ENCODE measurements at regions not wholly inside any gene's neighbourhood (a gene's known extent, or its start where the extent isn't known, plus 50 kb on each side); places are given as distances from the start of the nearest gene placed in this dataset.

DNA sequence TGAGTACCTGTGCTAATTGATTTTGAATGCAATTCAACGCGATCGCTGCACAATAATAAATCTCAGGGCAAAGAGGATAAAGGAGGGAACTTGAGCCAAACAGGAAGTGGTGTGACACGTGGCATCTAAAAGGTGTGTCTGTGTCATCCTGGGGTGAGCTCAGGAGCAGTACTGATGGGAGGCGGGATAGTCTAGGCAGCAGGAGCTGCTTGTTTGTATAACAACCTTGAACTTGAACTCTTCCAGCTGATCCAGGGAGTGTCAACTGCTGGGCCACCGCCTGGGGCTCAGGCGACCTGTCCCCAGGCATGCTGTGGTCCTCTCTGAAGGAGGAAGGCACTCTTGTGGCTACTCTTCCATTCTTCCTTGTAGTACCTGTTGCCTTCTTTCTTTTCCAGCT lies 61.2 kb downstream of the BOD1L2 start:
- TF ChIP-seq, protein P1, sequence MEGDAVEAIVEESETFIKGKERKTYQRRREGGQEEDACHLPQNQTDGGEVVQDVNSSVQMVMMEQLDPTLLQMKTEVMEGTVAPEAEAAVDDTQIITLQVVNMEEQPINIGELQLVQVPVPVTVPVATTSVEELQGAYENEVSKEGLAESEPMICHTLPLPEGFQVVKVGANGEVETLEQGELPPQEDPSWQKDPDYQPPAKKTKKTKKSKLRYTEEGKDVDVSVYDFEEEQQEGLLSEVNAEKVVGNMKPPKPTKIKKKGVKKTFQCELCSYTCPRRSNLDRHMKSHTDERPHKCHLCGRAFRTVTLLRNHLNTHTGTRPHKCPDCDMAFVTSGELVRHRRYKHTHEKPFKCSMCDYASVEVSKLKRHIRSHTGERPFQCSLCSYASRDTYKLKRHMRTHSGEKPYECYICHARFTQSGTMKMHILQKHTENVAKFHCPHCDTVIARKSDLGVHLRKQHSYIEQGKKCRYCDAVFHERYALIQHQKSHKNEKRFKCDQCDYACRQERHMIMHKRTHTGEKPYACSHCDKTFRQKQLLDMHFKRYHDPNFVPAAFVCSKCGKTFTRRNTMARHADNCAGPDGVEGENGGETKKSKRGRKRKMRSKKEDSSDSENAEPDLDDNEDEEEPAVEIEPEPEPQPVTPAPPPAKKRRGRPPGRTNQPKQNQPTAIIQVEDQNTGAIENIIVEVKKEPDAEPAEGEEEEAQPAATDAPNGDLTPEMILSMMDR (conservative IDR thresholded peaks at IDR 0.05; ENCODE audit: low read depth, low read length): no peak
- TF ChIP-seq EZH2 (IDR thresholded peaks at IDR 0.05; ENCODE audit: low read length, unreplicated experiment) (no peak), EZH2phosphoT487 (IDR thresholded peaks at IDR 0.05; ENCODE audit: borderline replicate concordance, low read length) (no peak)
- no peak overlapping the region for H2AFZ ChIP-seq (ENCODE audit: low read length)
- no peak for DNase-seq

DNA sequence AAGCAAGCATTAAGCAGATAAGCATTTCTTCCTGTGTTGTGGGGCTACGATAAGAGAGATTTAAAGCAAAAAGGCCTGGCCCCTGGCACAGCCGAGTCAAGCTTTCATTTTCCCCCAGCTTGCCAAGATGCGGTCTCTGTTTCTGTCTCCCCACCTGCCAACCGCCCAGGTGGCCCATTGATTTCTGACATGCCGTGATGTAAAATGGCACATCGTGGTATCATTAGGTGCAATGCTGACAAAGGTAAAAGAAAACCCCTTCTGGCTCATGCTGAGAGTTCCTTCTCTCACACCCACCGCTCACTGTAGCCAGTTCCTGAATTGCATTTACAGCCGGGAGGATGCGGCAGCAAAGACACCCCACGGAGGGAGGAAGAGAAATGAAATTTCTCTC lies 62.8 kb downstream of the BOD1L2 start:
- no peak overlapping the region for H3K9ac ChIP-seq (ENCODE audit: low read length)
- no peak overlapping the region for H3K27ac ChIP-seq (ENCODE audit: low read length)
- peak overlapping the region; percentile 76; the same call in 1 of the 2 replicates for H3K4me2 ChIP-seq (ENCODE audit: low read length)
- peaks cover 7% of the 10 kb centered on the region; the same call in 1 of the 2 replicates for H3K27me3 ChIP-seq (ENCODE audit: low read length)
- H3K36me3 ChIP-seq (ENCODE audit: low read depth, low read length): no peaks in the 10 kb centered on the region
- H2AFZ ChIP-seq (ENCODE audit: low read length): peak overlapping the region; percentile 26; the same call in 1 of the 2 replicates
- peaks cover 20% of the 10 kb centered on the region for H3K4me1 ChIP-seq (ENCODE audit: insufficient read depth, low read length)
- no peaks in the 10 kb centered on the region for H3F3A ChIP-seq (ENCODE audit: low read length, unreplicated experiment)
- no TSS peak for BruUV-seq (replicated peaks)
- POLR2A ChIA-PET (ENCODE audit: unreplicated experiment): no interaction called here
- TF ChIP-seq EZH2 (IDR thresholded peaks at IDR 0.05; ENCODE audit: low read length, unreplicated experiment) (no peak), EZH2phosphoT487 (IDR thresholded peaks at IDR 0.05; ENCODE audit: borderline replicate concordance, low read length) (no peak)
- TF ChIP-seq, protein P1 (conservative IDR thresholded peaks at IDR 0.05; ENCODE audit: low read depth, low read length): no peak
- CTCF ChIA-PET: no interaction called here
- intact Hi-C loops (cut with micrococcal nuclease): no loop called here
- H3K79me2 ChIP-seq (ENCODE audit: low read length): no peaks in the 10 kb centered on the region
- no peak overlapping the region for H3K4me3 ChIP-seq (ENCODE audit: low read length)
- no peaks in the 10 kb centered on the region for H3K9me3 ChIP-seq (ENCODE audit: low read length)
- no peak for DNase-seq
- no peaks in the 10 kb centered on the region for H3K9me2 ChIP-seq (replicated peaks; ENCODE audit: low read length)
- H4K20me1 ChIP-seq (ENCODE audit: low read length): no peaks in the 10 kb centered on the region
- ATAC-seq: no peak

More for the DNA sequence above, 61.2 kb downstream of the BOD1L2 start:
- H4K20me1 ChIP-seq (ENCODE audit: low read length): no peaks in the 10 kb centered on the region
- H3K4me3 ChIP-seq (ENCODE audit: low read length): no peak overlapping the region
- H3K4me1 ChIP-seq (ENCODE audit: insufficient read depth, low read length): peaks cover 20% of the 10 kb centered on the region
- no peaks in the 10 kb centered on the region for H3F3A ChIP-seq (ENCODE audit: low read length, unreplicated experiment)
- no peak overlapping the region for H3K9ac ChIP-seq (ENCODE audit: low read length)
- H3K4me2 ChIP-seq (ENCODE audit: low read length): no peak overlapping the region
- intact Hi-C loops (cut with micrococcal nuclease): no loop called here
- H3K36me3 ChIP-seq (ENCODE audit: low read depth, low read length): no peaks in the 10 kb centered on the region
- ChIA-PET CTCF (no interaction called here), POLR2A (ENCODE audit: unreplicated experiment) (no interaction called here)
- H3K27ac ChIP-seq (ENCODE audit: low read length): no peak overlapping the region
- H3K27me3 ChIP-seq (ENCODE audit: low read length): peaks cover 13% of the 10 kb centered on the region; the same call in 1 of the 2 replicates
- H3K9me2 ChIP-seq (replicated peaks; ENCODE audit: low read length): no peaks in the 10 kb centered on the region
- no peaks in the 10 kb centered on the region for H3K9me3 ChIP-seq (ENCODE audit: low read length)
- ATAC-seq: no peak
- no TSS peak for BruUV-seq (replicated peaks)
- H3K79me2 ChIP-seq (ENCODE audit: low read length): no peaks in the 10 kb centered on the region

DNA sequence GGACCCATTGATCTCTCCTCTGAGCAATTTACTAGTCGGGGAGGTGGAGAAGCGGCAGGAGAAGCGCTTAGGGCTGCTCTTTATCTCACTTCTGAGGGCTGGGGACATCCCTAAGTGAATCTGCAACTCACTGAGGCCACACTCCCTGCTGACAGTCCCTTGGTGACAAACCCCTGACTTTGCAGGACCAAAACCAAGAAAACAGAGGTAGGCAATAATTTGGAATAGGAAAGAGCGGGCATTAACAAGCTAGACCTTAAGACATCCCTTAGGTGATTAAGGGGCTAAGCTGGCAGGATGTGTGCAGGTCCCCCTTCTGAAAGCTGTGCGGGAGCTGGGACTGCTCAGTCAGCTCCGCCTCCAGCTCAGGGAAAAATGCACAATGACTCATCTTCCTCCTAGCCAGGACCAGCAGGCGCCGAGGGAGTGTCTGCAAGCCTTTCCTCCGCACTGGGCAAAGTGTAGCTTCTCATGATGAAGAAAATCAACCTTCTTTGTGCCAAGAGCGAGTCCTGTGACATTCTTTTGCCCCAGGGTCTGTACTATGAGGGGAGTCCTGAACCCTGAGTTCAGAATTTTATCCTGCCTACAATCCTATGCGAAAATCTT lies 63.3 kb downstream of the BOD1L2 start:
- BruUV-seq (replicated peaks): no TSS peak
- H3K27ac ChIP-seq (ENCODE audit: low read length): peak overlapping the region; percentile 67
- ChIA-PET POLR2A (ENCODE audit: unreplicated experiment) (interaction anchor here (0.6 kb wide), 1 partner anchor 287 kb away, joined by 3 read pairs; no protein-coding TSS in a partner anchor), CTCF (no interaction called here)
- peaks cover 20% of the 10 kb centered on the region for H3K4me1 ChIP-seq (ENCODE audit: insufficient read depth, low read length)
- peaks cover 5% of the 10 kb centered on the region; the same call in 1 of the 2 replicates for H3K27me3 ChIP-seq (ENCODE audit: low read length)
- H3K4me3 ChIP-seq (ENCODE audit: low read length): peak overlapping the region; percentile 34; the same call in 1 of the 2 replicates
- no peaks in the 10 kb centered on the region for H3F3A ChIP-seq (ENCODE audit: low read length, unreplicated experiment)
- TF ChIP-seq, protein P1 (conservative IDR thresholded peaks at IDR 0.05; ENCODE audit: low read depth, low read length): no peak
- TF ChIP-seq EZH2 (IDR thresholded peaks at IDR 0.05; ENCODE audit: low read length, unreplicated experiment) (no peak), EZH2phosphoT487 (IDR thresholded peaks at IDR 0.05; ENCODE audit: borderline replicate concordance, low read length) (no peak)
- peak overlapping the region; percentile 76 for H3K4me2 ChIP-seq (ENCODE audit: low read length)
- H2AFZ ChIP-seq (ENCODE audit: low read length): peak overlapping the region; percentile 68
- H4K20me1 ChIP-seq (ENCODE audit: low read length): no peaks in the 10 kb centered on the region
- ATAC-seq (peak; percentile 100), DNase-seq (peak; percentile 86)
- H3K9me2 ChIP-seq (replicated peaks; ENCODE audit: low read length): no peaks in the 10 kb centered on the region
- intact Hi-C loops (cut with micrococcal nuclease): no loop called here
- no peaks in the 10 kb centered on the region for H3K9me3 ChIP-seq (ENCODE audit: low read length)
- H3K79me2 ChIP-seq (ENCODE audit: low read length): no peaks in the 10 kb centered on the region
- H3K9ac ChIP-seq (ENCODE audit: low read length): no peak overlapping the region
- H3K36me3 ChIP-seq (ENCODE audit: low read depth, low read length): no peaks in the 10 kb centered on the region
